SK-N-SH treated with all-trans-retinoic acid at 6 μM for 48 hours (cell line): ENCODE measurements at regions not wholly inside any gene's neighbourhood (a gene's known extent, or its start where the extent isn't known, plus 50 kb on each side); places are given as distances from the start of the nearest gene placed in this dataset.

Source experiments
- ATAC-seq: fragments of 200-7000 bp; cut with Tn5 transposase; 3 replicates; pipeline ENCODE4 v1.9.1; 2020; ENCODE audit warnings: mild to moderate bottlenecking, moderate library complexity
- ARNTL ChIP-seq: fragments of 450-650 bp; formaldehyde crosslinking; IDR thresholded peaks from 2 replicates; pipeline ENCODE4 v1.5.0; 2020; ENCODE audit warnings: low read depth, mild to moderate bottlenecking, moderate library complexity, borderline replicate concordance
- BACH2 ChIP-seq: fragments of 250-450 bp; sonication (Bioruptor Pico); IDR thresholded peaks from 2 replicates; pipeline ENCODE4 v1.9.0; 2021; ENCODE audit warnings: mild to moderate bottlenecking, borderline replicate concordance
- CREB5 ChIP-seq: fragments of 250-450 bp; sonication (Bioruptor Pico); IDR thresholded peaks from 2 replicates; pipeline ENCODE4 v1.5.1; 2020; ENCODE audit warnings: low read depth, mild to moderate bottlenecking, moderate library complexity
- CSDC2 ChIP-seq: fragments of 250-450 bp; sonication (Bioruptor Pico); IDR thresholded peaks from 2 replicates; pipeline ENCODE4 v1.5.0; 2020; ENCODE audit warnings: mild to moderate bottlenecking, moderate library complexity
- ESRRG ChIP-seq: fragments of 250-450 bp; sonication (Bioruptor Pico); IDR thresholded peaks from 2 replicates; pipeline ENCODE4 v1.6.1; 2021; ENCODE audit warnings: mild to moderate bottlenecking
- GLIS3 ChIP-seq: fragments of 250-450 bp; sonication (Bioruptor Pico); IDR thresholded peaks from 2 replicates; pipeline ENCODE4 v1.5.0; 2020; ENCODE audit warnings: mild to moderate bottlenecking, moderate library complexity
- ISL1 ChIP-seq: fragments of 250-450 bp; sonication (Bioruptor Pico); IDR thresholded peaks from 2 replicates; pipeline ENCODE4 v2.1.2; 2022; ENCODE audit warnings: mild to moderate bottlenecking, moderate library complexity
- OSR1 ChIP-seq: fragments of 250-450 bp; sonication (Bioruptor Pico); IDR thresholded peaks from 2 replicates; pipeline ENCODE4 v1.8.0; 2022; ENCODE audit warnings: moderate library complexity, mild to moderate bottlenecking, inconsistent platforms
- PPARA ChIP-seq: fragments of 250-450 bp; sonication (Bioruptor Pico); IDR thresholded peaks from 2 replicates; pipeline ENCODE4 v1.5.0; 2020; ENCODE audit warnings: mild to moderate bottlenecking, borderline replicate concordance
- RARB ChIP-seq: fragments of 250-450 bp; sonication (Bioruptor Pico); IDR thresholded peaks from 2 replicates; pipeline ENCODE4 v1.8.0; 2021; ENCODE audit warnings: mild to moderate bottlenecking, moderate library complexity
- SNAI2 ChIP-seq: fragments of 250-450 bp; sonication (Bioruptor Pico); IDR thresholded peaks from 2 replicates; pipeline ENCODE4 v1.5.0; 2020; ENCODE audit warnings: mild to moderate bottlenecking, moderate library complexity
- TCF4 ChIP-seq: fragments of 250-450 bp; sonication (Bioruptor Pico); IDR thresholded peaks from 2 replicates; pipeline ENCODE4 v1.8.0; 2021; ENCODE audit warnings: mild to moderate bottlenecking, moderate library complexity, borderline replicate concordance
- TOX ChIP-seq: fragments of 250-450 bp; sonication (Bioruptor Pico); IDR thresholded peaks from 2 replicates; pipeline ENCODE4 v1.8.0; 2021; ENCODE audit warnings: mild to moderate bottlenecking, moderate library complexity, borderline replicate concordance
- ZC3H10 ChIP-seq: fragments of 250-450 bp; sonication (Bioruptor Pico); IDR thresholded peaks from 2 replicates; pipeline ENCODE4 v1.5.1; 2021; ENCODE audit warnings: mild to moderate bottlenecking, moderate library complexity
- ZFP3 ChIP-seq: fragments of 250-450 bp; sonication (Bioruptor Pico); IDR thresholded peaks from 2 replicates; pipeline ENCODE4 v1.5.0; 2020; ENCODE audit warnings: mild to moderate bottlenecking, moderate library complexity
- ZFP30 ChIP-seq: fragments of 450-650 bp; formaldehyde crosslinking; IDR thresholded peaks from 2 replicates; pipeline ENCODE4 v1.5.0; 2022; ENCODE audit warnings: mild to moderate bottlenecking, moderate library complexity
- ZNF565 ChIP-seq: fragments of 450-650 bp; formaldehyde crosslinking; conservative IDR thresholded peaks from 2 replicates; pipeline ENCODE4 v1.5.0; 2020; ENCODE audit warnings: low read depth, mild to moderate bottlenecking, moderate library complexity
- ZNF70 ChIP-seq: fragments of 450-650 bp; formaldehyde crosslinking; IDR thresholded peaks from 2 replicates; pipeline ENCODE4 v1.5.0; 2020; ENCODE audit warnings: mild to moderate bottlenecking, moderate library complexity
- ZNF8 ChIP-seq: fragments of 450-650 bp; formaldehyde crosslinking; IDR thresholded peaks from 2 replicates; pipeline ENCODE4 v1.5.0; 2020; ENCODE audit warnings: mild to moderate bottlenecking, moderate library complexity
- TF ChIP-seq, protein P1 (sequence below): fragments of 250-450 bp; sonication (Bioruptor Pico); IDR thresholded peaks from 2 replicates; pipeline ENCODE4 v1.8.0; 2020; ENCODE audit warnings: mild to moderate bottlenecking, moderate library complexity, borderline replicate concordance

GRCh38 chr11:44372989-44373388 lies 63.0 kb upstream of the ALX4 start (continued):
- TF ChIP-seq CREB5, result no peak

GRCh38 chr11:44374001-44374400 lies 64.1 kb upstream of the ALX4 start:
- TF ChIP-seq CSDC2 (CRISPR knock-in tag), result no peak
- no peak for TF ChIP-seq ZNF70 (CRISPR knock-in tag)
- no peak for TF ChIP-seq ZNF8 (CRISPR knock-in tag)
- TF ChIP-seq TOX, result no peak
- TF ChIP-seq ARNTL (CRISPR knock-in tag), result no peak
- no peak for TF ChIP-seq BACH2 (CRISPR knock-in tag)
- TF ChIP-seq ZNF565, result no peak
- no peak for ATAC-seq

- TF ChIP-seq OSR1 (CRISPR knock-in tag) (no peak), ZNF8 (CRISPR knock-in tag) (no peak), PPARA (no peak), ZNF565 (no peak), BACH2 (CRISPR knock-in tag) (no peak), ZFP3 (CRISPR knock-in tag) (no peak), SNAI2 (no peak), ARNTL (CRISPR knock-in tag) (no peak), CSDC2 (CRISPR knock-in tag) (no peak), ISL1 (CRISPR knock-in tag) (no peak)
- TF ChIP-seq, protein P1, sequence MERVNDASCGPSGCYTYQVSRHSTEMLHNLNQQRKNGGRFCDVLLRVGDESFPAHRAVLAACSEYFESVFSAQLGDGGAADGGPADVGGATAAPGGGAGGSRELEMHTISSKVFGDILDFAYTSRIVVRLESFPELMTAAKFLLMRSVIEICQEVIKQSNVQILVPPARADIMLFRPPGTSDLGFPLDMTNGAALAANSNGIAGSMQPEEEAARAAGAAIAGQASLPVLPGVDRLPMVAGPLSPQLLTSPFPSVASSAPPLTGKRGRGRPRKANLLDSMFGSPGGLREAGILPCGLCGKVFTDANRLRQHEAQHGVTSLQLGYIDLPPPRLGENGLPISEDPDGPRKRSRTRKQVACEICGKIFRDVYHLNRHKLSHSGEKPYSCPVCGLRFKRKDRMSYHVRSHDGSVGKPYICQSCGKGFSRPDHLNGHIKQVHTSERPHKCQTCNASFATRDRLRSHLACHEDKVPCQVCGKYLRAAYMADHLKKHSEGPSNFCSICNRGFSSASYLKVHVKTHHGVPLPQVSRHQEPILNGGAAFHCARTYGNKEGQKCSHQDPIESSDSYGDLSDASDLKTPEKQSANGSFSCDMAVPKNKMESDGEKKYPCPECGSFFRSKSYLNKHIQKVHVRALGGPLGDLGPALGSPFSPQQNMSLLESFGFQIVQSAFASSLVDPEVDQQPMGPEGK, result no peak
- TF ChIP-seq, all 23 proteins: peak for 0
- ATAC-seq, result no peak
These were observed 66.5 kb upstream of the ALX4 start for GRCh38 chr11:44376423-44376822.

DNA sequence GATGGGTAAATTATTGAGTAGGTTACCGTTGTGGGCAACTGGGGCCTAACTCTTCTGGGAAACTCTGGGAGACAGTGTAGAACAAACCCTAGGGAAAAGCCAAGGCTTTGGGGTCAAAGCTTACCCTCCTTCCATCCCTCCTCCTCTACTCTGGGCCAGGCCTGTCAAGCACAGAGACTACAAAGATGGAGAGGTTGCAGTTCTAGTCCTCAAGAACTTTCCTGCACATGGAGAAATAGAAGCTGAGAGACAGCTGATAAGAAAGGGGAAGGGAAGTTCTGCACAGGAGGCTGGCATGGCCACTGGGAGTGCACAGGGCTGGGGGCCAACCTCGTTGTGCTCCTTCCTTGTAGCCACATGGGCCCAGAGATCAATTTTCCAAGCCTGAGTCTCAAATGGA lies 67.2 kb upstream of the ALX4 start:
- TF ChIP-seq CREB5, result no peak
- TF ChIP-seq ISL1 (CRISPR knock-in tag), result no peak
- TF ChIP-seq GLIS3 (CRISPR knock-in tag), result no peak
- no peak for TF ChIP-seq RARB
- no peak for TF ChIP-seq ZFP3 (CRISPR knock-in tag)
- no peak for TF ChIP-seq OSR1 (CRISPR knock-in tag)
- TF ChIP-seq TOX, result no peak
- no peak for TF ChIP-seq PPARA
- ATAC-seq, result no peak

GRCh38 chr11:44377914-44378321 lies 68.0 kb upstream of the ALX4 start:
- ATAC-seq, result no peak
- no peak for TF ChIP-seq ZFP30 (CRISPR knock-in tag)
- TF ChIP-seq GLIS3 (CRISPR knock-in tag), result no peak
- TF ChIP-seq ZC3H10 (CRISPR knock-in tag), result no peak
- TF ChIP-seq, protein P1, result no peak
- no peak for TF ChIP-seq ESRRG (CRISPR knock-in tag)
- no peak for TF ChIP-seq ZFP3 (CRISPR knock-in tag)
- TF ChIP-seq ARNTL (CRISPR knock-in tag), result no peak
- TF ChIP-seq RARB, result no peak
- no peak for TF ChIP-seq TCF4 (CRISPR knock-in tag)
- no peak for TF ChIP-seq ISL1 (CRISPR knock-in tag)
- no peak for TF ChIP-seq TOX
- no peak for TF ChIP-seq PPARA
- TF ChIP-seq ZNF565, result no peak
